ENCODE measurements at regions not wholly inside any gene's neighbourhood (a gene's known extent, or its start where the extent isn't known, plus 50 kb on each side); places are given as distances from the start of the nearest gene placed in this dataset.

GRCh38 chr2:180443888-180444287, 436.8 kb upstream of the CWC22 start:
- DNase-seq: no peak

- no peak for DNase-seq
These were observed 436.0 kb upstream of the CWC22 start for GRCh38 chr2:180442860-180443644.

- DNase-seq: no peak
These were observed 412.1 kb upstream of the CWC22 start for GRCh38 chr2:180419212-180419611.

- DNase-seq: no peak
These were observed 409.5 kb upstream of the CWC22 start for GRCh38 chr2:180416627-180417026.

GRCh38 chr2:180413336-180413735, 406.2 kb upstream of the CWC22 start:
- DNase-seq: no peak

GRCh38 chr2:180412219-180412618, 405.1 kb upstream of the CWC22 start:
- DNase-seq: no peak

- no peak for DNase-seq
These were observed 404.6 kb upstream of the CWC22 start for GRCh38 chr2:180411661-180412060.

GRCh38 chr2:180406687-180407086, 399.6 kb upstream of the CWC22 start:
- DNase-seq: no peak

GRCh38 chr2:180405520-180405919, 398.4 kb upstream of the CWC22 start:
- DNase-seq: no peak

GRCh38 chr2:180394305-180394704, 387.2 kb upstream of the CWC22 start:
- no peak for DNase-seq

GRCh38 chr2:180385601-180386201, 378.6 kb upstream of the CWC22 start:
- no peak for DNase-seq

- DNase-seq: no peak
These were observed 369.0 kb upstream of the CWC22 start for GRCh38 chr2:180376066-180376465.

- no peak for DNase-seq
These were observed 367.6 kb upstream of the CWC22 start for GRCh38 chr2:180374502-180375281.

GRCh38 chr2:180370511-180371205, 363.6 kb upstream of the CWC22 start:
- no peak for DNase-seq

- no peak for DNase-seq
These were observed 361.8 kb upstream of the CWC22 start for GRCh38 chr2:180368881-180369280.

- no peak for DNase-seq
These were observed 360.7 kb upstream of the CWC22 start for GRCh38 chr2:180367815-180368214.

- DNase-seq: no peak
These were observed 359.4 kb upstream of the CWC22 start for GRCh38 chr2:180366481-180366880.

- DNase-seq: no peak
These were observed 357.6 kb upstream of the CWC22 start for GRCh38 chr2:180364719-180365118.

- DNase-seq: no peak
These were observed 353.2 kb upstream of the CWC22 start for GRCh38 chr2:180360283-180360618.

GRCh38 chr2:180359522-180360282, 352.6 kb upstream of the CWC22 start:
- DNase-seq: no peak

GRCh38 chr2:180358458-180358857, 351.4 kb upstream of the CWC22 start:
- DNase-seq: no peak

- DNase-seq: no peak
These were observed 349.6 kb upstream of the CWC22 start for GRCh38 chr2:180356676-180357075.

- DNase-seq: no peak
These were observed 345.5 kb upstream of the CWC22 start for GRCh38 chr2:180352620-180353019.

Data from activated CD8-positive, alpha-beta memory T cell treated with anti-CD3 and anti-CD28 coated beads, Interleukin-2, amount 50 U/mL, for 48 hours (primary cell).